ENCODE measurements at regions not wholly inside any gene's neighbourhood (a gene's known extent, or its start where the extent isn't known, plus 50 kb on each side); places are given as distances from the start of the nearest gene placed in this dataset.

GRCh38 chr2:228747483-228747882 is 523.6 kb downstream of the PID1 start:
- Histone ChIP-seq H3K36me3 (no peaks in the 10 kb centered on the region), H3K4me1 (no peaks in the 10 kb centered on the region), H3K27me3 (no peaks in the 10 kb centered on the region), H3K27ac (no peak overlapping the region), H3K4me3 (no peak overlapping the region), H3K9me3 (no peaks in the 10 kb centered on the region)
- intact Hi-C loops (cut with DNase I): no loop called here
- DNase-seq (ENCODE audit: low spot score in 2 of 2): no peak
- no peak for TF ChIP-seq CTCF (IDR thresholded peaks at IDR 0.05)

GRCh38 chr2:228738671-228739380 is 532.3 kb downstream of the PID1 start:
- intact Hi-C loops (cut with DNase I): no loop called here
- no peak for TF ChIP-seq CTCF (IDR thresholded peaks at IDR 0.05)
- H3K27me3 ChIP-seq: no peaks in the 10 kb centered on the region

DNA sequence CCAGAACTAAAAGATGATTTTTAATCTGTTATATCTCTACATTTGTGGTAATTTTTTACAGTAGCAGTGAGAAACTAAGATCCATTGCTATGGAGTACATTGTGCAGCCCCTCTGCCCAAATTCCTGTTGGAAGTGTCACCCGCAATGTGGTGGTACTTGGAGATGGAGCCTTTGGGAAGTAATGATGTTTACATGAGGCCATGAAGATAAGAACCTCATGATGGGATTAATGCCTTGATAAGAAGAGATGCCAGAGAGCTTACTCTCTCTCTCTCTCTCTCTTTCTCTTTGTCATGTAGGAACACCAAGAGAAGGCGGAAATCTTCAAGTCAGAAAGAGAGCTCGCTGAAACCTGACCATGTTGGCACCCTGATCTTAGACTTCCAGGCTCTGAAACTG is 535.4 kb downstream of the PID1 start:
- Histone ChIP-seq H3K27me3 (no peaks in the 10 kb centered on the region), H3K4me1 (peaks cover 0 to 2% of the 10 kb centered on the region in 2 donors), H3K4me3 (no peak overlapping the region), H3K36me3 (no peaks in the 10 kb centered on the region), H3K27ac (no peak overlapping the region), H3K9me3 (no peaks in the 10 kb centered on the region)
- TF ChIP-seq CTCF (IDR thresholded peaks at IDR 0.05): no peak
- intact Hi-C loops (cut with DNase I): no loop called here
- DNase-seq (ENCODE audit: low spot score in 2 of 2): no peak

More at GRCh38 chr2:228738671-228739380, 532.3 kb downstream of the PID1 start:
- H3K36me3 ChIP-seq: no peaks in the 10 kb centered on the region
- no peak overlapping the region for H3K4me3 ChIP-seq
- DNase-seq (ENCODE audit: low spot score in 2 of 2): no peak
- H3K4me1 ChIP-seq: no peaks in the 10 kb centered on the region
- no peak overlapping the region for H3K27ac ChIP-seq
- no peaks in the 10 kb centered on the region for H3K9me3 ChIP-seq

GRCh38 chr2:228731517-228731916 is 539.6 kb downstream of the PID1 start:
- no peaks in the 10 kb centered on the region for H3K9me3 ChIP-seq

DNA sequence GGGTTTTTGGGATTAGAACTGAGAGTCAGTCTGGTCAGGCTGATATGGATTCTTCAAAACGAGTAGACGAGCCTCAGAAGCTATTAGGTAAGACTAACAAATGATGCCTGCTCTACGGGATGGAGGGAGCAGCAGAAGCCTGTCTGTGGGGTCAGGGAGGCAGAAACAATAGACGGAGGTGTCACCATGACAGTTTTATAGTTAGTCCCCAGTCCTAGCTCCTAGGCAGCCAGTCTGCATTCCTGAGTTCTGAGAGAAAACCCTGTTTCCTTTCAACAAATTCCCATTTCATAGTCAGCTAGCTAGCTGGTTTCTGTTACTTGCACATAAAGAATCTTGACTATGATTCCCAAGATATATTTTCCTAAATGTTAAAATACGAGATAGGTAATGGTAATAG is 542.1 kb downstream of the PID1 start:
- no peak for TF ChIP-seq CTCF (IDR thresholded peaks at IDR 0.05)
- no peak overlapping the region for H3K4me3 ChIP-seq
- no peaks in the 10 kb centered on the region for H3K27me3 ChIP-seq
- no peak for DNase-seq (ENCODE audit: low spot score in 2 of 2)
- H3K4me1 ChIP-seq: peaks cover 0 to 2% of the 10 kb centered on the region in 2 donors
- H3K27ac ChIP-seq: peak overlapping the region in 1 of 2 donors; percentile 20
- no peaks in the 10 kb centered on the region for H3K36me3 ChIP-seq
- no peaks in the 10 kb centered on the region for H3K9me3 ChIP-seq
- intact Hi-C loops (cut with DNase I): no loop called here

More at GRCh38 chr2:228731517-228731916, 539.6 kb downstream of the PID1 start:
- intact Hi-C loops (cut with DNase I): loop anchor here (5.0 kb wide), 1 partner anchor 36 kb away; no protein-coding TSS in a partner anchor
- Histone ChIP-seq H3K27me3 (no peaks in the 10 kb centered on the region), H3K4me3 (no peak overlapping the region), H3K36me3 (no peaks in the 10 kb centered on the region), H3K4me1 (peaks cover 0 to 2% of the 10 kb centered on the region in 2 donors), H3K27ac (peak overlapping the region in 1 of 2 donors; percentile 35)
- DNase-seq (ENCODE audit: low spot score in 2 of 2): peak; percentile 12 to 85
- TF ChIP-seq CTCF (IDR thresholded peaks at IDR 0.05): no peak

All from ascending aorta (tissue), 2 donors.